ENCODE measurements at regions not wholly inside any gene's neighbourhood (a gene's known extent, or its start where the extent isn't known, plus 50 kb on each side); places are given as distances from the start of the nearest gene placed in this dataset.

- TF ChIP-seq, protein P1, sequence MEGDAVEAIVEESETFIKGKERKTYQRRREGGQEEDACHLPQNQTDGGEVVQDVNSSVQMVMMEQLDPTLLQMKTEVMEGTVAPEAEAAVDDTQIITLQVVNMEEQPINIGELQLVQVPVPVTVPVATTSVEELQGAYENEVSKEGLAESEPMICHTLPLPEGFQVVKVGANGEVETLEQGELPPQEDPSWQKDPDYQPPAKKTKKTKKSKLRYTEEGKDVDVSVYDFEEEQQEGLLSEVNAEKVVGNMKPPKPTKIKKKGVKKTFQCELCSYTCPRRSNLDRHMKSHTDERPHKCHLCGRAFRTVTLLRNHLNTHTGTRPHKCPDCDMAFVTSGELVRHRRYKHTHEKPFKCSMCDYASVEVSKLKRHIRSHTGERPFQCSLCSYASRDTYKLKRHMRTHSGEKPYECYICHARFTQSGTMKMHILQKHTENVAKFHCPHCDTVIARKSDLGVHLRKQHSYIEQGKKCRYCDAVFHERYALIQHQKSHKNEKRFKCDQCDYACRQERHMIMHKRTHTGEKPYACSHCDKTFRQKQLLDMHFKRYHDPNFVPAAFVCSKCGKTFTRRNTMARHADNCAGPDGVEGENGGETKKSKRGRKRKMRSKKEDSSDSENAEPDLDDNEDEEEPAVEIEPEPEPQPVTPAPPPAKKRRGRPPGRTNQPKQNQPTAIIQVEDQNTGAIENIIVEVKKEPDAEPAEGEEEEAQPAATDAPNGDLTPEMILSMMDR (IDR thresholded peaks at IDR 0.05 in 4 of 5, conservative IDR thresholded peaks at IDR 0.05 in 1 of 5) = no peak
- TF ChIP-seq POLR2A (IDR thresholded peaks at IDR 0.05) = no peak
These were observed 477.9 kb upstream of the ANKRD30A start for GRCh38 chr10:36647540-36647939.

Data from gastrocnemius medialis (tissue), 4 donors.